ENCODE measurements at regions not wholly inside any gene's neighbourhood (a gene's known extent, or its start where the extent isn't known, plus 50 kb on each side); places are given as distances from the start of the nearest gene placed in this dataset.

DNA sequence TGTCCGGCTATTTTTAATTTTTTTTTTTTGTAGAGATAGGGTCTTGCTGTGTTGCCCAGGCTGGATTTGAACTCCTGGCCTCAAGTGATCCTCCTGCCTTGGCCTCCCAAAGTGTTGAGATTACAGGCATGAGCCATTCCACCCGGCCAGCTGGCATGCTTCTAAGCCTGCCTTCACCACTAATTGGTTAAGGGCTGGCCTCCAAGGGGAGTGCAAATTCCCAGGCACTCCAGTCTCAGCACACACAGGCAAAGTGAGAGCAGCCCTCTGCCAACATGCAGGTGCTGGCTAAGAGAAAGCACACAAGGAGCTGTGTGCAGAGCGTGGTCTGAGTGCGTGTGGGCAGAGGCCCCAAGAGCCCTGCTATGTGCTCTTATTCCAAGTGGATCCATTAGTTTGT is 149.8 kb upstream of the HS3ST2 start:
- H3K4me3 ChIP-seq (ENCODE audit: low read depth, low read length): no peak overlapping the region
- no peak for DNase-seq (ENCODE audit: low read depth)
- TF ChIP-seq, protein P1, sequence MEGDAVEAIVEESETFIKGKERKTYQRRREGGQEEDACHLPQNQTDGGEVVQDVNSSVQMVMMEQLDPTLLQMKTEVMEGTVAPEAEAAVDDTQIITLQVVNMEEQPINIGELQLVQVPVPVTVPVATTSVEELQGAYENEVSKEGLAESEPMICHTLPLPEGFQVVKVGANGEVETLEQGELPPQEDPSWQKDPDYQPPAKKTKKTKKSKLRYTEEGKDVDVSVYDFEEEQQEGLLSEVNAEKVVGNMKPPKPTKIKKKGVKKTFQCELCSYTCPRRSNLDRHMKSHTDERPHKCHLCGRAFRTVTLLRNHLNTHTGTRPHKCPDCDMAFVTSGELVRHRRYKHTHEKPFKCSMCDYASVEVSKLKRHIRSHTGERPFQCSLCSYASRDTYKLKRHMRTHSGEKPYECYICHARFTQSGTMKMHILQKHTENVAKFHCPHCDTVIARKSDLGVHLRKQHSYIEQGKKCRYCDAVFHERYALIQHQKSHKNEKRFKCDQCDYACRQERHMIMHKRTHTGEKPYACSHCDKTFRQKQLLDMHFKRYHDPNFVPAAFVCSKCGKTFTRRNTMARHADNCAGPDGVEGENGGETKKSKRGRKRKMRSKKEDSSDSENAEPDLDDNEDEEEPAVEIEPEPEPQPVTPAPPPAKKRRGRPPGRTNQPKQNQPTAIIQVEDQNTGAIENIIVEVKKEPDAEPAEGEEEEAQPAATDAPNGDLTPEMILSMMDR (conservative IDR thresholded peaks at IDR 0.05; ENCODE audit: low read depth, low read length): no peak

DNA sequence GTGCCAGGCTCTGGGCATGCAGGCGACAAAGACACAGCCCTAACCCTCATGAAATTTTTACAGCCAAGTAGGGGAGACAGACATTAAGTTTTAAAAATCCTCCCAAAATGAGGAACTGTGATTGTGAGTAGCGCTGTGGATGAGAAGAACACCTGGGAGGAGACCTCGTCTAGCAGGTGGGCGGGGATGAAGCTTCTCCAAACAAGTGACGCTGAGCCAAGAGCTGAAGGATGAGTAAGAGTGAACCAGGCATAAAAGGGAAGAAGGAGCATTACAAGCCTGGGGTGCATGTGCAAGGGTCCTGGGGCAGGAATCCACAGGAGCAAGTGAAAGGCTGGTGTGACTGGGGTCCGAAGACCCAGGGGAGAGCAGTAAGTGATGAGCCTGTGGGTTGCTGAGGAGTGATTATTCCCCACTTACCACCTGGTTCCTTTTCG is 149.4 kb upstream of the HS3ST2 start:
- no peak for DNase-seq (ENCODE audit: low read depth)

DNA sequence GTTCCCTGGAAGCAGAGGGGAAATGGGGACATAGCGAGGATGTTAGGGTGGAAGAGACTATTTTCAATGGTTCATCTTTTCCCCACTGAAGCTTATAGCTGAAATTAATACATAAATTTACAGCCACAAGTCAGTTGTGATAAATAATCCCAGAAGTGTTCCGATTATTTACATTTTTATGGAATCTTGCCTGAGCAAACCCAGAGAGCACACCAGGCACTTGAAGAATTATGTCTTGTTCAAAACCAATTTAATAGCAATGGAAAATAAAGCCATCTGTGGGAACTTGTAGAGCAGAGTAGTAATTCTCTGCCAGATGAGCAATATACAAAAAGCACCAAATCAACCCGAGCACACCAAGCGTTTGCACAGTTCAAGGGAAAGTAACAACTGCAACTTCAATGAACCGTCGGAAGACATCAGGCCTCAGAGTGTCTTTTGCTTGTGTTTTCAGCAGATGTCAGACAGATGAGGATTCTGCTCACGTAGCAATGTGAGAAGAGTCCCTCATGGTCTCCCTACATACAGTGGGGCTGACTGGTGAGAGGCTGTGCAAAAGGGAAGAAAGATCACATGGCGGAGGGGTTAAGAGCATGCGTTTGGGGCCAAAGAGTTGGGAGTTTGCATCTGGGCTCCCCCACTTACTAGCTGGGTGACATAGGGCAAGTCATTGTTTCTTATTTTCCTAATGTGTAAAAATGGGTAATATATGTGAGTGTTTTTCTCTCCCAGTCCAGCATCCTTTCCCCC is 148.7 kb upstream of the HS3ST2 start:
- TF ChIP-seq, protein P1 (conservative IDR thresholded peaks at IDR 0.05; ENCODE audit: low read depth, low read length): no peak
- no peak for DNase-seq (ENCODE audit: low read depth)
- no peak overlapping the region for H3K4me3 ChIP-seq (ENCODE audit: low read depth, low read length)

More for the DNA sequence above, 149.4 kb upstream of the HS3ST2 start:
- TF ChIP-seq, protein P1 (conservative IDR thresholded peaks at IDR 0.05; ENCODE audit: low read depth, low read length): no peak
- H3K4me3 ChIP-seq (ENCODE audit: low read depth, low read length): no peak overlapping the region

DNA sequence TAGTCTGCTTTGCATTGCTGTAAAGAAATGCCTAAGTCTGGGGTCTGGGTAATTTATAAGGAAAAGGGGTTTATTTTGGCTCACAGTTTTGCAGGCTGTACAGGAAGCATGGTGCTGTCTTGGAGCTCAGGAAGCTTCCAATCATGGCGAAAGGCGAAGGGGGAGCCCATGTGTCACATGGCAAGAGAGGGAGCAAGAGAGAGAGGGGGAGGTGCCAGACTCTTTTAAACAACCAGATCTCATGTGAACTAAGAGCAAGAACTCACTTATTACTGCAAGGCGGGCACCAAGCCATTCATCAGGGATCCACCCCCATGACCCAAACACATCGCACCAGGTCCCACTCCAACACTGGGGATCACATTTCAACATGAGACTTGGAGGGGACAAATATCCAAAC is 148.2 kb upstream of the HS3ST2 start:
- no peak overlapping the region for H3K4me3 ChIP-seq (ENCODE audit: low read depth, low read length)
- no peak for DNase-seq (ENCODE audit: low read depth)
- TF ChIP-seq, protein P1 (conservative IDR thresholded peaks at IDR 0.05; ENCODE audit: low read depth, low read length): no peak

DNA sequence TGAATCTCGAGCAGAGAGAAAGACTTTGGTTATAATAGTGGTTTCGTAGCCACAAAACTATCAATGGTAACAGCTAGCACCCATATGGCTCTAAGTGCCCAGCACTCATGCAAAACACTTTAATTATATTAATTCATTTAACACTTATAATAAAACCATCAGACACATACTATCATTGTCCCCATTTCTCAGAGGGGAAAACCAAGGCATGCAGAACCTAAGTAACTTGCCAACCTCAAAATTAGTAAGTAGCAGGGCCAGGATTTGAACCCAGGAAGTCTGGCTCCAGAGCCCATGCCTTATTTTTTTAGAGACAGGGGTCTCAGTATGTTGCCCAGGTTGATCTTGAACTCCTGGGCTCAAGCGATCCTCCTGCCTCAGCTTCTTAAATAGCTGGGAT is 145.6 kb upstream of the HS3ST2 start:
- TF ChIP-seq, protein P1 (conservative IDR thresholded peaks at IDR 0.05; ENCODE audit: low read depth, low read length): no peak
- no peak overlapping the region for H3K4me3 ChIP-seq (ENCODE audit: low read depth, low read length)
- DNase-seq (ENCODE audit: low read depth): no peak

DNA sequence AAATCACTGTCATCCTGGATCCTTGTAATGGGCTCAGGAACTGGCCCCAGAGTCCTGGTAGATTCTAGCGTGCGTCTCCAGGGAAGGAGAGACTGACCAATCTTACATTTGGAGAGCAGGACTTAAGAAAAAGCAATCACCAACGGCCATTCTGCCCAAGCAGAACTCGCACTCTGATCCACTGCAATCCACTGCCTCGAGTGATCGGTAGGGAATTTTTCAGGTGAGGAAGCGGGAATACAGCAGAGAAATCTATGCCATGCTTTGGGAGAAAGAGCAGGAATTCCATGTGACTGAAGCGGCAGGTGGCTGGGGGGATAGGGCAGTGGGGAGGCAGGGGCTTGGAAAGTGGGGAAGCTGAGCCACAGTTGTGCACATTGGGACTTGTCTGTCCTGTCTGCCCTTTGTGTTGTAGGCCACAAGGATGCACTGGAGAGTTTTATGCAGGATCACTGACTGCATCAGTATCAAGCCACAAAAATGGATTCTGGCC is 143.9 kb upstream of the HS3ST2 start:
- TF ChIP-seq, protein P1 (conservative IDR thresholded peaks at IDR 0.05; ENCODE audit: low read depth, low read length): no peak
- no peak overlapping the region for H3K4me3 ChIP-seq (ENCODE audit: low read depth, low read length)
- DNase-seq (ENCODE audit: low read depth): no peak

DNA sequence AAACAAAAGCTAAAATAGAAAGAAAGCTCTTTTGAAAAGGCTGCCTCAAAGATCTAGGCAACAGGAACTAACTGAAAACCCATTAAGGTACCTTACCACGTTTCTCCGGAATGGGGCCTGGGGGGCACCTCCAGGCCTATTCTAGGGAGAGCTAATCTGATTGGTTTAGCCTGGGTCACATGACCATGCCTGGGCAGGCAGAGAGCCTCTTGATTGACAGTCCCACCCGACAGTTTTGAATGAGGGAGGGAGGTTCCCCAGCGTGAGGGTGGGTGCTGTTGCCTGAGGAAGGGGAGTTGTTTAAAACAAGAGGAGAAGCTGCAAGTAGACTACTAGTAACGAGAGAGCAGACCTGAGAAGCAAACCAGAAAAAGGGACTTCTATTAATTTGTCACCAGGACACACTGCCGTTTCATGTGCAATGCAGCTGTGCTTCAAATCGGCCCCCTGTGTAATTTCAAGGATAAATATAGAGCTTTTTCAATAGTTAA is 143.4 kb upstream of the HS3ST2 start:
- no peak for DNase-seq (ENCODE audit: low read depth)
- no peak overlapping the region for H3K4me3 ChIP-seq (ENCODE audit: low read depth, low read length)
- TF ChIP-seq, protein P1 (conservative IDR thresholded peaks at IDR 0.05; ENCODE audit: low read depth, low read length): no peak
